HT1080 (cell line): ENCODE measurements at regions not wholly inside any gene's neighbourhood (a gene's known extent, or its start where the extent isn't known, plus 50 kb on each side); places are given as distances from the start of the nearest gene placed in this dataset.
"Not testable (repeated sequence)": the region's sequence is repeated elsewhere in the genome, so short reads cannot be mapped to it uniquely, and the experiment has no call there.

Experiments used
- DNase-seq: peaks from one replicate; pipeline ENCODE4 v3.0.0-alpha.2; 2015; ENCODE audit warnings: low read depth

DNA sequence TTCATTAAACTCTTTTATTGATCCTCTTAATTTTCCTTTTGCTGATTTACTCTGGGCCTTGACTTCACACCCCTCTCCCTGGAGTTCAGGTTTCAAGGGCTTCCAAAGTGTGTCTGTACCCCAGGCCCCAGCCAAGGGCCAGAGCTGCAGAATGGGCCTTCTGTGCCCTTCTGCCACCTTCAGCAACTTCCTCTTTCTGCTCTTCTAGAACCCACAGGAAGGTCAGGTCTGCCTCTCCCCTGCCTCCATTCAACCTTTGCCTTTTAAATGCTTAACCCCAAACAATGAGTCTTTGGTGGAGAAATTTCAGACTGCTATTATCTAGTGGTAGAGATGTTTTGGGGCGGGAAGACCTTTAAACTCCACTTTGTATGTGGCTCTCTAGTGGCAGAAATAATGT is 63.1 kb downstream of the TSN start:
- no peak for DNase-seq

GRCh38 chr2:121819846-121820245 is 64.4 kb downstream of the TSN start:
- no peak for DNase-seq

- DNase-seq: no peak
Measured at GRCh38 chr2:121821476-121822158, 66.2 kb downstream of the TSN start.

- no peak for DNase-seq
Measured at GRCh38 chr2:121824264-121824663, 68.8 kb downstream of the TSN start.

DNA sequence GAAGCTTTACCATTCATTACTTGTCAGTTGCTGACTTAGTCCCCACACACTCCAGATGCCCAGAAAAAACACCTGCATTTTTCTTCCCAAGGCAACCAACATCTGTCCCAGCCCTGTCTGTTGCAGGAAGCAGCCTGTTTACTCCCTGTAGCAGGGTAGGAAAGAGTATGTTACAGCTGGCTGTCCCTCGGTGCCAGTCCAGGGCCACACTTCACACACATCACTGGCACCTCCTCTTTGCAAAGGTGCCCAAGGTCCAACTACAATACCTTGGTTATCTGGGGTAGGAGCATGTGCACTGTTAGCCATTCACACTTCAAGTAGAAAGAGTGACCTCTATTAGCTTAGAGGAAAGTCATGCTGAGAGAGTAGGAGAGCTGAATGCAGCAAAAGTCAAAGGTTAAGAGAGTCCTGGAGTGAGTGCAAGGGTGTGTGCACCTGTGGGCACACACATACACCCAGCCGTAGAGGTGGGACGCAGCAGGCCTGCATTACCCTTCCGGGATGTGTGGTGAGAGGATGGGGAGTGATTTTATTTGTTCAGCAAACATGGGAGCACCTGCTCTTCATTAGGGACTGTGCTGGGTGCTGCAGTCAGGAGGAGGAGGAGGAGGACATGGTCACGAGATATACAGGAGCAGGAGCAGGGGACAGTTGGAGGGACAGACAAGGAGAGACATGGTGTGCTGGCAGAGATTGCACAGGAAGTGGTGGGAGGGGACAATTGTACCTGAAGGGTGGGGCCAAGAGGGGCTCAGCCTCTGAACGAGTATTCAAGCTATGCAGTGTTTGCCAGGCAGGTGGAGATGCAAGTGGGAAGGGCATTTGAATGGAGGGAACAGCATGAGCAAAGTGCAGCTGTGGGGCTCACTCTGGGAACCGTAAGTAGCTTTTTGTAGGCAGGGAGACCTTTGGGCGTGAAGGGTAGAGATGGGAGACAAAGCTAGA is 69.8 kb downstream of the TSN start:
- no peak for DNase-seq

GRCh38 chr2:121826036-121826435 is 70.6 kb downstream of the TSN start:
- DNase-seq: no peak

DNA sequence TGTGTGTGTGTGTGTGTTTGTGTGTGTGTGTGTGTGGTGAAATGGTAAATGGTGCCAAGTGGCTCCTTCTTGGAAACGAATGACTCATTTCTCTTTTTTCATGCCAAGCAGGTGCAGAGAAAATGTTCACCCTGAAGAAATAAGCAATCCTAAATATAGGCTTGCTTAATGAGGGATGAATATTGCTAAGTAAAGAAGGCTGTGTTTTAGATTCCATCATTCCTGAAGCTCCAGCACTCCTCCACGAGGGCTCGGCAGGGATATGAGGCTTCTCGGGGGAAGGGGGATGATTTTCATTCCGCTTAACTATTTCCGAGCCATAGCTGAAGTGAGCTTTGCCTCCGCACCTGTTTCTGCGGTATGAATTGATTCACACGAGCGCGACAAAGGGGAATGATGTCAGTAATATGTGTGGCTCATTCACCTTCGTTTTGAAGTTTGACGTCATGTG is 72.9 kb downstream of the TSN start:
- peak; percentile 27 for DNase-seq

GRCh38 chr2:121830809-121831208 is 75.4 kb downstream of the TSN start:
- no peak for DNase-seq

GRCh38 chr2:121831841-121832240 is 76.4 kb downstream of the TSN start:
- no peak for DNase-seq

DNA sequence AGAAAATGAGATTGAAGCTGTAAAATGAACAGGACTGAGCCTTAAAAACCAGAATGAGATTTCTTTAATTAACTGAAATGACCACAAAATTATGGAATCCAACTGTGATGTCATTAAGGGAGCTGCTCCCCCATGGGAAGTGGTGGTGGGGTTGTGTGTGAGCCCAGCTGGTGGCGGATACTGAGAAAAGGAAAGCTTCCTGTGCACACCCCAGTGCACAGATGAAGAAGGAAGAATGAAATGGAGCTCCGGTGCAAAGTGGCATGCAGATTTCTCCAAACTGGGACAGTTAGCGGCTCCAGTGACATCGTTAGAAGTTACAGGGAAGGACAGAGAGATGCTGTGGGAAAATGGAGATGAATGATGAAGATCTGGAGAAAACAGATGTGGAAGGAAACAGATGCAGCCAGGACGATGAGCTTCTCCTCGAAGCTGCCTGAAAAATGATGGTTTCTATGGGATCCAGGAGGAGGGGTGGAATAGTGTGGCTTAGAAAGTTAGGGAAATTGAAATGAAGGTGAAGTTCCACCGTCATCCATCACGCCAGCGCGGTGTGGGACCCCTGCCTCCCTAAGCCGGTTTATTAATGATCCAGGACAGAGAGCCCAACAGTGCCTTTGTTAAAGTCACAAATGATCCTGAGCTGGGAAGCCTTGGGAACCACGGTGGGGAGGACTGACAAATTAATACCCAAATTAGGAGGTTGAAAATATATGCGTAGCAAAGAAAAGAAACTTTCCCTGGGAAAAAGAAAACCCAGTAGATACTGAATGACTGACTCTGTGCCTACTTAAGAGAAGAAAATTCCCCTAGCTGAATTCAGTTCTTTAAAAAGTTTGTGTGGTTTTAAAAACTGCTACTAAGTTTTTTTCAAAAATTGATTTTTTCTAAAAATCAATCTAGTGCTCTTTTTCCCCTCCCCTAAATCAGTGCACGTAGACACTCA is 77.2 kb downstream of the TSN start:
- DNase-seq: no peak

GRCh38 chr2:121833358-121833723 is 77.9 kb downstream of the TSN start:
- DNase-seq: no peak

- no peak for DNase-seq
Measured at GRCh38 chr2:121836611-121837010, 81.2 kb downstream of the TSN start.

GRCh38 chr2:121837591-121837990 is 82.1 kb downstream of the TSN start:
- no peak for DNase-seq

GRCh38 chr2:121838551-121838950 is 83.1 kb downstream of the TSN start:
- DNase-seq: no peak

DNA sequence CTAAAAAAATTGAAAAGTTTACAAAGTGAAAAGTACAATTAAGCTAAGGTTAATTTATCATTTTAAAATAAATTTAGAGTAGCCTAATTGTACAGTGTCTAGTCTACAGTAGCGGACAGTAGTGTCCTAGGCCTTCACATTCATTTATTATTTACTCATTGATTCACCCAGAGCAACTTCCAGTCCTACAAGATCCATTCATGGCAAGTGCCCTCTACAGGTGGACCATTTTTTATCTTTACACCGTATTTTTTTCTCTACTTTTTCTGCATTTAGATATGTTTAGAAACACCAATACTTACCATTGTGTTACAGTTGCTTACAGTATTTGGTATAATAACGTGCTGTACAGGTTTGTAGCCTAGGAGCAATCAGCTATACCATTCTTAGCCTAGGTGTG is 84.1 kb downstream of the TSN start:
- no peak for DNase-seq

GRCh38 chr2:121849236-121849635 is 93.8 kb downstream of the TSN start:
- no peak for DNase-seq

GRCh38 chr2:121853149-121853548 is 97.7 kb downstream of the TSN start:
- DNase-seq: not testable (repeated sequence)

DNA sequence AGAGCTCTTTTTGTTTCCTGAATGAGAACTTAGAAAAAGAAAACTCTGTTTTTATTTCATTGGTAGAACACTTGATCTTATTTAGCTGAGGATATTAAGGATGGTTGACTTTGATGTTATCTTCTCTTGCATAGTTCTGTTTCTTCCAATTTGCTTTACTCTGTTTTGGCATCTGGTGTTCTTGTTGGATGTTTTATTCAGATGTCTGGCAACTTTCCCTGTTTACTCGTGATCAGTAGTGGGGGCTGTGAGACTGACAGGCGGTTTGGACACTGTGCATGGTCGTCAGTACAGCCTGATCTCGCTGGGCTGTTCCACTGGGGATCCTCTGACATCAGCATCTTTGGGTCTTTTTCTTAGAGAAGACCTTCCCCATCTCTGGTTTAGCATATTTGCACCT is 100.1 kb downstream of the TSN start:
- DNase-seq: no peak

- DNase-seq: no peak
Measured at GRCh38 chr2:121856360-121856759, 100.9 kb downstream of the TSN start.

GRCh38 chr2:121858369-121858768 is 102.9 kb downstream of the TSN start:
- peak; percentile 82 for DNase-seq

DNA sequence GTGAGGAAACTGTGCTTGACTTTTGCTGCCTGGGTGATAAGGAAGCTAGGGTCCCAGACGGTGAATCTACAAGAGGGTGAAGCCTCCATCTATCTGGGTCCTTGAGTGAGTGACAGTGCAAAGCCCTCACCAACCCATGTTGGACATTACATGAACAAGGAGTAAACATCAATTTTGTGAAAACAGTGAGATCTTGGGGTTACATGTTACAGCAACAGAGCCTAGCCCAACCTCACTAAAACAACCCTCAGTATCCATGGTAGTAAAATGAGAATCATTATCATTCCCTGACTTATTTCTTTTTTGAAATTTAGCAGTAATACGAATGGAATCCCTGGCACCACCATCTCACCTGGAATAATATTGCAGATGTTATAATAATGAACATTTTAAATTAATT is 103.4 kb downstream of the TSN start:
- no peak for DNase-seq
